GM18505 (cell line): ENCODE measurements at regions not wholly inside any gene's neighbourhood (a gene's known extent, or its start where the extent isn't known, plus 50 kb on each side); places are given as distances from the start of the nearest gene placed in this dataset.

ENCODE experiments used
- ATAC-seq: cut with Tn5 transposase; IDR thresholded peaks from one replicate; pipeline ENCODE4 v1.9.1; 2021; ENCODE audit not compliant: unreplicated experiment
- POLR2A ChIP-seq: IDR thresholded peaks from 4 replicates; pipeline ENCODE4 v1.6.1; 2011; ENCODE audit warnings: borderline replicate concordance; ENCODE audit not compliant: insufficient read depth, insufficient read length; ENCODE audit errors: extremely low read depth

- ATAC-seq = no peak
- TF ChIP-seq POLR2A = no peak
Observed at GRCh38 chr7:114109304-114109703, 190.5 kb upstream of the PPP1R3A start.

DNA sequence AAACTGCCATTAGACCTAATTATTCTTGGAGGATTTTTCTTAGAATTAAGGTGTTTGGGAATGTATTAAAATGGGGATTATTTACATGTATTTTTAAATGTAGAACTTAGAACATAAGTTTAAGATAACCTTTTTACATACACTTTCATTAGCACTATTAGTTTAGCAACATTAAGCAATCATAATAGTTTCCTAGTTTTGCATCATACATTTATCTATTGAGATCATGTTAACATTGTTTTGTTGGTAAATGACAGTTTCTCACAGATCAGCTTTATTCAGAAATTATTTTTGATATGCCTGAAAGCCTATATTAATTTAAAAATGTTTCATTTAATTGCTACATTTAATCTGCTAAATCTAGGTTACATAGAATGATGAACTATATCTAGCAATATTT, 189.7 kb upstream of the PPP1R3A start:
- no peak for TF ChIP-seq POLR2A
- ATAC-seq = no peak

DNA sequence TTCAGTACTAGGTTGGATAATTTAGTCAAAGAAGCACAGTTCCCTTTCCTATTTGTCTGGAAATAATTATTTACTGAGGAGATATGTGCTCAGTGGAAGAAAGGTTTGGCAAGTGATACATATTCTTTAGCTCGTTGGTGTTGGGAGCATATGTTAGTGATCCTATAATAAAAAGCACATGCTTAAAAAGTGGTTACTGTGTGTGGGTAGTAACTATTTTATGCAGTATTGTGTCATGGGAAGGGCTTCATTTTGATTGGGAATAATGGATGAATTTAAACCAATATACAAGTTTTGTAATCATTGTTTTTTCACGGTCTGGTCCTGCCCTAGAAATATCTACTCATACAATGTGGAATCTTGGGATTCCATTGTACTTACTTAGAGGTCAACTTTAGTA, 188.7 kb upstream of the PPP1R3A start:
- ATAC-seq = no peak
- no peak for TF ChIP-seq POLR2A

DNA sequence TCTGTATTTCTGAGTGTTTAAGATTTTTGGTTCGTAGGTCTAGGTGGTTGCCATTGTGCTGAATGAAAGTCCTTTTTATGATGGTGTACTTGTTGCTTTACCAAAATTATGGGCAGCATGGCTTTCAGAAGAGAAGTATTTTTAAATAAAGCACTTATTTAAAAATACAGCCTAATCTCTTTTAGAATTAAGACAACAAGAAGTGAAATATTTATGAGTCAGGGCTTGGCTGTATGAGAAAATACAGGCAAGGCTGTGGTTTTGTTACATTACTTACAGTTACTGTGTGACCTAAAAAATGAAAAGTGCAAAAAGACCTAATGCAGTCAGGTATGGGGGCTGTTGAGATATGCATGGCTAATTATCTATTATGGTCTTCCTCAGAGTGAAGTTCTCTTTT, 185.2 kb upstream of the PPP1R3A start:
- ATAC-seq = no peak
- TF ChIP-seq POLR2A = no peak

- ATAC-seq = no peak
Observed at GRCh38 chr7:114102996-114103395, 184.2 kb upstream of the PPP1R3A start.

GRCh38 chr7:114102131-114102530, 183.3 kb upstream of the PPP1R3A start:
- no peak for TF ChIP-seq POLR2A
- no peak for ATAC-seq

More at GRCh38 chr7:114102996-114103395, 184.2 kb upstream of the PPP1R3A start:
- no peak for TF ChIP-seq POLR2A

GRCh38 chr7:114100810-114101209, 182.0 kb upstream of the PPP1R3A start:
- ATAC-seq = no peak
- no peak for TF ChIP-seq POLR2A

- TF ChIP-seq POLR2A = no peak
- ATAC-seq = no peak
Observed at GRCh38 chr7:114099337-114099736, 180.5 kb upstream of the PPP1R3A start.

GRCh38 chr7:114095885-114096284, 177.1 kb upstream of the PPP1R3A start:
- no peak for ATAC-seq
- TF ChIP-seq POLR2A = no peak

DNA sequence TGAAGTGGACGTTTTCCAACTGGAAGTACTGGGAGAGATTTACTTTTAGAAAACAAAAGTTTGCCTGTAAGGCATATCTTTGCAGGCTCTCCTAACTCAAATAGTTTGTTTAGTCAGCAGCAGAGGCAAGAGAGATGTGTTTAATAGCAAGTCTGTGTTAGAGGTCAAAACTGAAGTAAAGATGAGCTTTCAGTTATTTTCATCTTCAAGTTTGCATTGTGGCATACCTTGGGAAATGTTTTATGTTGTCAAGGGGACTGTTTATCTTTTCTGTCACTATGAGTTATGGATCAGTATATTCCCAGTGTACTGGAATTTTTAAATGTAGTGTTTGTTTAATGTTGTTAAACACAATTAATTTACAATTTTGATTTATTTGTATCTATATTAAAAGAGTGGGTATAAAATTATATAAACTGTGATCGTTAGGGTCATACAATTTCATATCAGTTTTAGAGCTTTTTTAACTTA, 169.7 kb upstream of the PPP1R3A start:
- no peak for TF ChIP-seq POLR2A
- no peak for ATAC-seq

DNA sequence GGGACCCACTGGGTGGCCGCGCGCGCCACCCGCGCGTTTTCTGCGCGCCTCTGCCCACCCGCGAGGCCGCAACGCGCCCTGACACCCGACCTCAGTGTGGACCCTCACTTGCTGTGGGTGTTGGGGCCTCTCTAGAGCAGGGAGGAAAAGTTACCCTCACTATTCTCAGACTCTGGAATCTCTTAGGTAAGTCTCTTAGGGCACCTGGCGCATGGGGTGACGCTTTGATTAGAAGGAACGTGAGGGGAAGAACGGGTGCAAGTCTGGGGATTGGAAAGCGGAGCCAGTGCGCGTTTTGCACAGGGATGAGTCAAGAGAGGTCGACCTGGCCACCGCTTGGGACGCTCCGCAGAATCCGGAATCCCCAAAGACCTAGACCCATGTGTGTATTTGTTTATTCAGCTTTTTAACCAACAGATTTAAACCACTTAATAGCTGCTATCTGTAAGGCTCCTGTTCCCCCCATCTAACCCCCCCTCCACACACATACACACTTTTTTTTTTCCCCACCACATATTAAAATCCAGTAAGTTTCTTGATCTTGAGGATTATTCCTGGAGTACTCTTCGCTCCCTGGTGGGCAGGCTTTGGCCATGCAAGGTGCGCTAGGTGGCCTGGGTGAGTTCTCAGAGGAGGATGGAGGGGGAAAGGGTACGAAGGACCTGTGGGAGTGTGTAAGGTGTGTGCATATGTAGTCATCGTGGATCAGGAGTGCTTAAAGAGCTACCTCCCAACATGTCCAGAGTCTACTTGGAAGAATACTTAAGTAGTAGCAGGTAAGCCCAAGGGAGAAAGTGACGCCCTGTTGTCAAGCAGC, 169.1 kb upstream of the PPP1R3A start:
- no peak for ATAC-seq
- TF ChIP-seq POLR2A = no peak

DNA sequence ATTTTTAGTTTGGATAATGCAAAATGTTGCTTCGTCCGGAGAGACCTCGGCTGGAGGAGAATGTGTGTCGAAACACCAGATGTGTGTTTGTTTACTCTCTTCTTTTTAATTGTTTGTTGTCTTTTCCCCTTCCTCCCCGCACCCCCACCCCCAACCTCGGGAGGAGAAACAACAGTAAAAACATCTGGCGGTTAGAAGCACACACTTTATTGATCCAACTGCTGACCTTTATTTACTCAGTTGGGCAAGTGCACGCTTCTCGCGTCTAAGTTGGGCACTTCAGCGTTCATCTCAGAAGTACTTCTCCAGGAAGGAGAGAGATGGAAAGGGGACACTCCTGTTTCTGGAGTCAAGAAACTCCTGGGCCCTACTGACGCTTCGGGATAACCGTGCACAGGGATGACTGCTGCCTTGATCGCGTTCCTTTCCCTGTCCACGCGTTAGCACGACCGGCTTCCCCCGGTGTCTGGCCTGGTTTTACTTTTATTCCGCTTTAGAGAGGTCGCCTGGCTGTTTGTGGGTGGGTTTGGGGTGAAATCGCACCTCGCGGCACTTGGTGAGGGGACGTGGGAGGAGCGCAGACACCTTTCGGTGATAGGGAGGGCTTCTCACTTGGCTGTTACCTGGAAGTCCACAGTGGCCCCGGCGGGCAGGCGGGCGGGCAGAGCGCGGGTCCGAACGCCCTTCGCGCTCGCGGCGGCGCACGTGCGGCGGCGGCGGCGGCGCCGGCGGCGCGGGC, 168.3 kb upstream of the PPP1R3A start:
- TF ChIP-seq POLR2A = no peak
- ATAC-seq = no peak

- no peak for ATAC-seq
- no peak for TF ChIP-seq POLR2A
Observed at GRCh38 chr7:114086537-114086913, 167.7 kb upstream of the PPP1R3A start.
